Stomach (tissue), 4 donors: ENCODE measurements at regions not wholly inside any gene's neighbourhood (a gene's known extent, or its start where the extent isn't known, plus 50 kb on each side); places are given as distances from the start of the nearest gene placed in this dataset.

Experiments used
- CTCF ChIP-seq, 7 experiments: fragments of 450-650 bp in 4 of 7; fragments of 200-600 bp in 3 of 7; sonication (generic) in 3 of 7; IDR thresholded peaks; one replicate each; pipeline ENCODE4 v1.5.1; 2016 to 2019; ENCODE audit warnings: antibody characterized with exemption in 7 of 7, control low read depth in 2 of 7, mild to moderate bottlenecking in 1 of 7
- EP300 ChIP-seq: sonication (generic); formaldehyde crosslinking; IDR thresholded peaks from one replicate; pipeline ENCODE4 v1.6.1; 2017; ENCODE audit warnings: antibody characterized with exemption
- POLR2A ChIP-seq, 4 donors: fragments of 450-650 bp; IDR thresholded peaks; one replicate each; pipeline ENCODE4 v1.6.1; 2016; ENCODE audit warnings: antibody characterized with exemption in 4 of 4, control low read depth in 2 of 4, mild to moderate bottlenecking in 1 of 4, moderate library complexity in 1 of 4
- POLR2AphosphoS5 ChIP-seq, 3 donors: sonication (generic); formaldehyde crosslinking; IDR thresholded peaks; one replicate each; pipeline ENCODE4 v1.6.1; 2016; ENCODE audit warnings: antibody characterized with exemption in 3 of 3

GRCh38 chr3:63126530-63126929, 151.6 kb upstream of the SYNPR start:
- TF ChIP-seq POLR2A (IDR thresholded peaks at IDR 0.05) (no peak), CTCF (IDR thresholded peaks at IDR 0.05) (no peak), POLR2AphosphoS5 (IDR thresholded peaks at IDR 0.05) (no peak), EP300 (no peak)
